ENCODE measurements at regions not wholly inside any gene's neighbourhood (a gene's known extent, or its start where the extent isn't known, plus 50 kb on each side); places are given as distances from the start of the nearest gene placed in this dataset.

GRCh38 chr2:14816069-14817060, 183.8 kb downstream of the LRATD1 start:
- TF ChIP-seq ZBTB33 (IDR thresholded peaks at IDR 0.05; ENCODE audit: extremely low read depth, insufficient replicate concordance, low read length) (no peak), POLR2A (IDR thresholded peaks at IDR 0.05; ENCODE audit: borderline replicate concordance, extremely low read depth, insufficient read depth, insufficient read length) (no peak), CBX3 (IDR thresholded peaks at IDR 0.05; ENCODE audit: low read depth) (no peak), SRF (IDR thresholded peaks at IDR 0.05; ENCODE audit: low read depth) (no peak), CEBPB (IDR thresholded peaks at IDR 0.05; ENCODE audit: low read depth) (no peak), REST (IDR thresholded peaks at IDR 0.05; ENCODE audit: low read depth) (no peak), ELF1 (IDR thresholded peaks at IDR 0.05; ENCODE audit: borderline replicate concordance, low read depth) (no peak), SIN3A (IDR thresholded peaks at IDR 0.05; ENCODE audit: low read depth) (no peak), FOSL1 (IDR thresholded peaks at IDR 0.05; ENCODE audit: low read depth) (no peak), EZH2phosphoT487 (IDR thresholded peaks at IDR 0.05; ENCODE audit: borderline replicate concordance) (no peak), JUND (IDR thresholded peaks at IDR 0.05) (no peak), RAD21 (IDR thresholded peaks at IDR 0.05; ENCODE audit: low read depth) (no peak), TCF7L2 (IDR thresholded peaks at IDR 0.05; ENCODE audit: borderline replicate concordance, extremely low read depth, insufficient read depth, insufficient read length) (no peak), CTCF (IDR thresholded peaks at IDR 0.05 in 2 of 3, conservative IDR thresholded peaks at IDR 0.05 in 1 of 3; ENCODE audit: borderline replicate concordance in 1 of 3, insufficient read depth in 1 of 3, low read depth in 2 of 3, low read length in 2 of 3) (no peak), EGR1 (IDR thresholded peaks at IDR 0.05; ENCODE audit: low read depth) (no peak), ZNF274 (IDR thresholded peaks at IDR 0.05; ENCODE audit: low read depth, low read length) (no peak)
- H4K20me1 ChIP-seq (ENCODE audit: insufficient read depth) = no peaks in the 10 kb centered on the region
- CTCF ChIA-PET = no interaction called here

More at GRCh38 chr2:14816069-14817060, 183.8 kb downstream of the LRATD1 start:
- Histone ChIP-seq H3K4me3 (replicated peaks in 1 of 2; ENCODE audit: low read depth in 1 of 2, low read length in 2 of 2) (no peak overlapping the region), H3K9ac (ENCODE audit: low read length) (no peak overlapping the region), H3K4me2 (ENCODE audit: low read length) (no peak overlapping the region), H3K36me3 (ENCODE audit: control insufficient read depth in 1 of 2, insufficient read depth in 2 of 2, low read length in 2 of 2) (no peaks in the 10 kb centered on the region), H3K4me1 (ENCODE audit: control insufficient read depth in 1 of 2, insufficient read depth in 2 of 2, low read length in 2 of 2) (no peaks in the 10 kb centered on the region), H3K79me2 (ENCODE audit: insufficient read depth, low read length) (no peaks in the 10 kb centered on the region), H3K9me2 (ENCODE audit: insufficient read depth) (no peaks in the 10 kb centered on the region), H3K27ac (ENCODE audit: low read depth, low read length) (no peak overlapping the region), H3K27me3 (ENCODE audit: insufficient read depth, low read length) (no peaks in the 10 kb centered on the region), H2AFZ (ENCODE audit: low read depth, low read length, poor library complexity, severe bottlenecking) (no peak overlapping the region), H3K9me3 (ENCODE audit: control insufficient read depth in 1 of 2, insufficient read depth in 1 of 2, low read depth in 1 of 2, low read length in 2 of 2) (no peaks in the 10 kb centered on the region; a peak in 2 of 4 replicates)
- no TSS peak for BruUV-seq (replicated peaks)
- POLR2A ChIA-PET = no interaction called here
- DNase-seq (ENCODE audit: low read depth, low spot score) (no peak), ATAC-seq (no peak)
- RAD21 ChIA-PET (ENCODE audit: low non-redundant PET in 1 of 2, low total read pairs in 2 of 2, uncharacterized antibody in 2 of 2, unreplicated experiment in 2 of 2) = no interaction called here
- intact Hi-C loops (cut with micrococcal nuclease) = no loop called here
